ENCODE measurements at regions not wholly inside any gene's neighbourhood (a gene's known extent, or its start where the extent isn't known, plus 50 kb on each side); places are given as distances from the start of the nearest gene placed in this dataset.

DNA sequence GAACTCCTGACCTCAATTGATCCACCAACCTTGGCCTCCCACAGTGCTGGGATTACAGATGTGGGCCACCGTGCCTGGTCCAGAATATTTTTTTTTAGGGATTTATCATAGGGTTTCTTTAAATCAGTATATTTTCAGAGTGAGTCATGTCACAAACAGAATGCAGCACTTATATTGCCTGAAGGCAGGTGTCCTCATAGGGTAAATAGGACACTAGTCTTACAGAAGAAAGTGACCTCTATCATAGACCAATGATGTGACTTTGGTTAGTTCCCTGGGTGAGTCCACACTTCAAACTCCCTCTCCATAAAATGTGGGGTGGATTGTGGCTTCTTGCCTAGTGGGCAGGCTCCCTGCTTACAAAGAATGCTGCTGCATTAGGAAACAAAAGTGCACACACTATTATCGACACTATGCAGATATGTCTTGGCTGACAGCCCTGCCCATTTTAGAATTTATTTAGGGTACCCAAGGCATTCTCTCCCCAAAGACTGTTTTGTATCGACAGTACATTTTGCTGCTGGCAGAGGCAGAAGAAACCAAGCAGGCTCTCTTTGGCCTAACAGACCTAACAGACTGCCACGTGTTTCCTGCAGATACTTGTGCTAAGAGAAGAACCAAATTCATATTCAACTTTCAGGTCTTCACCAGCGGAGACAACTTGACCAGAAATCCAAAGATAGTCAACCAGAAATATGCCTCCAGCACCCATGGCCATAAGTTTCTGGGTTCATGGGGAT lies 125.0 kb downstream of the MOBP start:
- no peak overlapping the region for H3K4me3 ChIP-seq
- H3K4me1 ChIP-seq: no peaks in the 10 kb centered on the region
- intact Hi-C loops (cut with DNase I): no loop called here
- DNase-seq: no peak
- H3K27ac ChIP-seq: no peak overlapping the region
- TF ChIP-seq POLR2A (IDR thresholded peaks at IDR 0.05): no peak
- TF ChIP-seq CTCF (IDR thresholded peaks at IDR 0.05): no peak
- WGBS, 4 donors: 53 to 61% (median 57%) methylated on average over 5 of the region's 5 CpGs
- H3K27me3 ChIP-seq: no peaks in the 10 kb centered on the region
- ATAC-seq: no peak
- H3K9me3 ChIP-seq: no peaks in the 10 kb centered on the region
- H3K36me3 ChIP-seq: no peaks in the 10 kb centered on the region

- intact Hi-C loops (cut with DNase I): no loop called here
- no peaks in the 10 kb centered on the region for H3K27me3 ChIP-seq
- no peak overlapping the region for H3K4me3 ChIP-seq
- H3K27ac ChIP-seq: no peak overlapping the region
- DNase-seq (no peak), ATAC-seq (no peak)
- H3K4me1 ChIP-seq: no peaks in the 10 kb centered on the region
- H3K9me3 ChIP-seq: no peaks in the 10 kb centered on the region
- WGBS, 4 donors: 43 to 66% (median 61%) methylated on average over 3 of the region's 3 CpGs
- TF ChIP-seq CTCF (IDR thresholded peaks at IDR 0.05) (no peak), POLR2A (IDR thresholded peaks at IDR 0.05) (no peak)
- H3K36me3 ChIP-seq: no peaks in the 10 kb centered on the region
Observed at GRCh38 chr3:39593341-39593740, 125.9 kb downstream of the MOBP start.

- whole genome bisulfite sequencing, 4 donors: 33 to 54% (median 37%) methylated on average over 2 of the region's 2 CpGs
- TF ChIP-seq POLR2A (IDR thresholded peaks at IDR 0.05): no peak
- no peak for TF ChIP-seq CTCF (IDR thresholded peaks at IDR 0.05)
Observed at GRCh38 chr3:39601241-39601640, 133.8 kb downstream of the MOBP start.

GRCh38 chr3:39605837-39606236 lies 138.4 kb downstream of the MOBP start:
- no peak for ATAC-seq
- H3K36me3 ChIP-seq: no peaks in the 10 kb centered on the region
- WGBS, 4 donors: 72 to 85% (median 79%) methylated on average over 1 of the region's 1 CpG
- DNase-seq: no peak
- no peak overlapping the region for H3K4me3 ChIP-seq
- no peak overlapping the region for H3K27ac ChIP-seq
- H3K9me3 ChIP-seq: peaks cover 0 to 6% (median 0%) of the 10 kb centered on the region in 12 donors
- H3K4me1 ChIP-seq: no peaks in the 10 kb centered on the region
- intact Hi-C loops (cut with DNase I): no loop called here
- H3K27me3 ChIP-seq: peaks cover 0 to 10% (median 0%) of the 10 kb centered on the region in 9 donors
- no peak for TF ChIP-seq CTCF (IDR thresholded peaks at IDR 0.05)
- no peak for TF ChIP-seq POLR2A (IDR thresholded peaks at IDR 0.05)

More at GRCh38 chr3:39601241-39601640, 133.8 kb downstream of the MOBP start:
- H3K36me3 ChIP-seq: no peaks in the 10 kb centered on the region
- DNase-seq (no peak), ATAC-seq (no peak)
- peaks cover 0 to 3% (median 0%) of the 10 kb centered on the region in 9 donors for H3K27me3 ChIP-seq
- intact Hi-C loops (cut with DNase I): no loop called here
- no peak overlapping the region for H3K4me3 ChIP-seq
- no peak overlapping the region for H3K27ac ChIP-seq
- no peaks in the 10 kb centered on the region for H3K4me1 ChIP-seq
- H3K9me3 ChIP-seq: no peaks in the 10 kb centered on the region

Data from heart left ventricle (tissue), 16 donors.